Embryonic facial prominence (tissue), 1 donor: ENCODE measurements at regions not wholly inside any gene's neighbourhood (a gene's known extent, or its start where the extent isn't known, plus 50 kb on each side); places are given as distances from the start of the nearest gene placed in this dataset.
A peak's percentile ranks its signal among the peaks of the same experiment; 100 is the strongest.

Source experiments
- DNase-seq: peaks from one replicate; pipeline ENCODE4 v3.0.0-alpha.2; 2016; ENCODE audit errors: extremely low spot score

- DNase-seq = no peak
These were observed 133.1 kb downstream of the KDR start for GRCh38 chr4:54992266-54992665.

DNA sequence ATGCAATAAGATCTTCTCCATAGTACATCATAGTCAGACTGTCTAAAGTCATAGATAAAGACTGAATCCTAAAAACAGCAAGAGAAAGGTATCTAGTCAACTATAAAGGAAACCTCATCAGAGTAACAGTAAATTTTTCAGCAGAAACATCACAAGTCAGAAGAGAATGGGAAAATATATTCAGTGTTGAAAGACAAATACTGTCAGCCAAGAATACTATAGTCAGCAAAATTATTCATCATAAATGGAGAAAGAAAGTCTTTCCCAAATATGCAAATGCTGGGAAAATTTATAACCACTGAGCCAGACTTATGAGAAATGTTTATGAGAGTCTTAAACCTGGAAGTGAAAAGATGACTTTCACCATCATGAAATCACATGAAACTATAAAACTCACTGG is 136.7 kb downstream of the KDR start:
- DNase-seq = no peak

GRCh38 chr4:54986095-54986846 is 139.1 kb downstream of the KDR start:
- DNase-seq = no peak

DNA sequence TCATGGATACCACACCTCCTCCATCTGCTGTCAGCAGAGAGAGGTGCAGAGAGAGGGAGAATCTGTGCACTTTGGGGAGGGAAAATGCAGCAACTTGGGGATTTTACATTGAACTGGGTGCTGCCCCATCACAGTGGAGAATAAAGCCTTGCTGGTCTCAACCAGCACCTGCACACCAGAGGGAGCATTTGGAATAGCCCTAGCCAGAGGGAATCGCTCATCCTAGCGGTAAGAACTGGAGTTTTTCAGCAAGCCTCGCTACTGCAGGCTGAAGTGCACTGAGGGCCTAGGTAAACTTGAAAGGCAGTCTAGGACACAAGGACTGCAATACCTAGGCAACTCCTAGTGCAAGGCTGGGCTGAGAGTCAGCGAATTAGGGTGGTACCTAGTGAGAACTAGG is 148.7 kb downstream of the KDR start:
- no peak for DNase-seq

- DNase-seq = no peak
These were observed 149.4 kb downstream of the KDR start for GRCh38 chr4:54976031-54976430.

GRCh38 chr4:54973784-54974183 is 151.6 kb downstream of the KDR start:
- no peak for DNase-seq

GRCh38 chr4:54971474-54971950 is 153.9 kb downstream of the KDR start:
- peak; percentile 28 for DNase-seq

- no peak for DNase-seq
These were observed 158.1 kb downstream of the KDR start for GRCh38 chr4:54967289-54967688.

GRCh38 chr4:54961357-54961975 is 163.9 kb downstream of the KDR start:
- no peak for DNase-seq

GRCh38 chr4:54959651-54960116 is 165.7 kb downstream of the KDR start:
- no peak for DNase-seq

DNA sequence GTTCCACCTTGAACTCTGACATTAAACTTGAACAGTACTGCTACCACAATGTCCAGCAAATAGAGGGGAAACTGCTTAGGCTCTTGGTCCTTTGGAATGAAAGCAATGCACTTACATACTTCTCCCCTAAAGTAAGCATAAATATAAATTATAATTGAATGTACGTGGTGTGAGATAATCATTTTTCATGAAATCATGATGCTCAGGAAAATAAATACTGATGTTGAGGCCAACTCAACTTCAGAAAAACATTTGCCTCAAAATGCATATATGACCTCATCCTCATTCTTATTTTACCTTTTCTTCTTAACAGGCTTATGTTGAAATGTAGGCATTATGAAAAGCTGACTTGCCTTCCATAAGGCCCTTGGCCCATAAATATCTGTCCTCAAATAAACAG is 166.3 kb downstream of the KDR start:
- DNase-seq = no peak

DNA sequence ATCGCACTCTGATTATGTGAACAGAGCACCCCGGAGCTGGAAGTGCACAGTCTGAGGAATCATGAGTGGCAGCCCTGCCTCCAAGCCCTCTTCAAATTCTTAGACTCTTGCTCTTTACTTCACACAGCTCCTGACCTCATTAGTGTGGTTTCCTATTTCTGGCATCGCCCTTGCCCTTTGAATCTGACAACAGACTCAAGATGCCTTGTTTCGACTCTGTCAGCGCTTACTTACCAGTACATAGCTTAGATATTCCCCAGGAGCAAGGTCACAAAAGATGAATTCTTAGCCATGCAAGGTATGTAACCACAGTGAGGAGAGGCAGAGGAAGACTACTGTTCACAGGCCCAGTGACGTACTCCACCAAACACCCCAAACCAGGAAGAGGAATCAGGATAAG is 167.2 kb downstream of the KDR start:
- no peak for DNase-seq

DNA sequence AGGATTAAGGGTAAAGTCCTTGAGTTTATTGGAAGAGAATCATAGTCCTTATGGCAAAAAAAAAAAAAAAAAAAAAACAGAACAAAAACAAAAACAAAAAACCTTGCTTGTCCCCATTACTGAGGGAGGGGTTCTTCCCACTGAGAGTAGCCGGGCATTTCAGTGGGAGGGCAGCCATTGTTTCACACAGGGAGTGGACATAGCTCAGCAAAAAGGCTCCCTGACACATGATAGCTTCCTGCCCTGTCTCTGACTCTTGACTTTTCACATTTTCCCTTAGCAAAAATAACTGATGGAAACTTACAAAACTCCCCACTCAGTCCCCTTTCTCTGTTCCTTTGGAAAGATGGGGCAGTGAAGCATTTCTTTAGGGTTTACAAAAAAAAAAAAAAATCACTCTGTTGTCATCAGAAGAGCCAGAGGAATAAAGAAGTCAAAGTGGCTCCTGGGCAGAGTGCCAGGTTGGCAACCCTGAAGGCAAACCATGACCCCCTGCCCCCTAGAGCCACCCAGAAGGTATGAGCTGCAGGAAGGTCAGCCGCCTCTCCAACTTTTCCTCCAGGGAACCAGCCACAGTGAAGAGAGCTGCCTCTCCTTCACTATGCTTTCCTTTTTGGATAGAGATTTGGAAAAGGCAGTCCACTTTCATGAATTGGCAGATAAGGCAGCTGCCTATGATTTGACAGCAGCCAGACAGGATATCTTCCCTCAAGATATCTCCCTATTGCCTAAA is 170.6 kb downstream of the KDR start:
- no peak for DNase-seq

DNA sequence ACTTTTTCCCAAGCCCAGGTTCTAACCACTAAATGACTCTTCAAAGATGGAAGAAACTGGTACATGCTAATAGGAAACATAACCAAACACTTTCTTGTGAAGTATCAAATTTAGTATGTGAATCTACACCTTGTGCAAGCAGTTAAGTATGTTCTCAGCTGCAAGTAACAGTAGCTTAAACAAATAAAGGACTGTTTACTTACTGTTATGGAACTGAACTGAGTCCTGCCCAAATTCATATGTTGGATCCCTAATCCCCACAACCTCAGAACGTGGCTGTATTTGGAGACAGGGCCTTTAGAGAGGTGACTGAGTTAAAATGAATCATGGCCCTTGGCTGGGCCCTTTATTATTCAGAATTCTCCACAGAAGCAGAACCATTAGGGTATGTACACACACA is 178.7 kb downstream of the KDR start:
- no peak for DNase-seq

DNA sequence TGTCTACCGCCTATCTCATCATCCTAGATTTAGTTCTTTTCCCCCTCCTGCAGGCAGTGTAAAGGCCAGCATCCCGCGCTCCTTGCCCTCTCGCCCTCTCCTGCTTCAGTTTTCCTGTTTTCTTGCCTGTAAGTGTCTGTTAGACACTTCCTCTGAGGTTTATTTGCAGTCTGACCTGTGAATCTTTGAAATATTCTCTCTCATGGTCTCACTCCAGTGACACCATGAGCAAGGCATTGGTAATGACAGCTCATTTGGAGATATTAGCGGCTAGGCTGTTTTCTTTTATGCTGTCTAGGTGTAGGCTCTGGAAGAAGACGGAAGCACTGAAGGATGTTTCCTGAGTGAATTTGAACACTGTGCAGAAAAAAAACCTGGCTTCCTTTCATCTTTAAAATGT is 179.6 kb downstream of the KDR start:
- no peak for DNase-seq

DNA sequence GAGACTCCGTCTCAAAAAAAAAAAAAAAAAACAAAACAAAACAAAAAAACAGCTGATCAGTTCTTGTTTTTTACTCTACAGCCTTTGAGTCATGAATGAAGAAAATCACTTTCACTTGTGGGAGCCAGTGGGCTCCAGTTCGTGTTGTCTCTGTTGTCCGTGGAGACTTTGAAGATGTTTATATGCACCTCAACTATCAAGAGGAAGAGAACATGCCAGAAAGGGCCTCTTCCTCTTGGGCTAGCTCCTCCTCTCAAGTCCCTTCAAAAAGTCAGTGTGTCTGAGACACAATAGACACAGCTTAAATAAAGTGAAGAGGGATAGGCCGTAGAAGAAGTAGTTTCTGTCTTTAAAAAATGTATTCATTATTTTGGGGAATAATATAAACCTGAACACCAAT is 182.7 kb downstream of the KDR start:
- DNase-seq = no peak

GRCh38 chr4:54941994-54942552 is 183.3 kb downstream of the KDR start:
- DNase-seq = no peak

GRCh38 chr4:54940996-54941865 is 184.2 kb downstream of the KDR start:
- no peak for DNase-seq

DNA sequence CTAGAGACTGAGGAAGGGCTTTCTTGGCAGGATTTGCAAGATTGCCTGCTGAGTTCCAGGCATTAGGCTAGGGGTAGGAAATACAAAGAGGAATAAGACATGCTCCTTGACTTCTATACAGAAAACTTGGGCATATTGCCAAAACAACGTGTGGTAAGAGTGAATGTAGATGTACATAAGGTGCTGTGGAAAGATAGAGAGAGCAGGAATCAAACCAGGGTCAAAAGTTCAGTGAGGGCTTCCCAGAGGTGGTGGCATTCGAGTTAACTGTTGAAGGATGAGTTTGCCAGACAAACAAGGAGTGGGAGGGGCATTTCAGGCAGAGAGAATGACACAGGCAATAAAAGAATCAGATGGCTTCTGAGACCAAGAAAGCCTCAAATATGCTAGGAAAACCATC is 187.9 kb downstream of the KDR start:
- no peak for DNase-seq

DNA sequence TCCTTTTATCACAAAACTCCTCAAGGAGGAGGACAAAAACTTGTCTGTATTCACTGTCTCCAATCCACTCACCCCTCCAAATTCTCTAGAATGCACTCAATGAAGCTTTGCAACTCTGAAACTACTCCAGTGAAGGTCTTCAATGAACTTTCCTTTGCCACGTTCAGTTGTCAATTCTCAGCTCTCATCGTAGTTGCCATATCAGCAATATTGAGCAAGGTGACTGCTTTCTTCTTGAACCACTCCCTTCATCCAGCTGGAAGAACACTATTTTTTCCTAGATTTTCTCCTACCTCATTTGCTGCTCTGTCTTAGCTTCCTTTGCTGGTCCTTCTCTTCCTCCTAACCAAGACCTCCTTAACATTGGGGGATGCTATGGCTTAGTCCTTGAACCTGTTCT is 191.8 kb downstream of the KDR start:
- no peak for DNase-seq

DNA sequence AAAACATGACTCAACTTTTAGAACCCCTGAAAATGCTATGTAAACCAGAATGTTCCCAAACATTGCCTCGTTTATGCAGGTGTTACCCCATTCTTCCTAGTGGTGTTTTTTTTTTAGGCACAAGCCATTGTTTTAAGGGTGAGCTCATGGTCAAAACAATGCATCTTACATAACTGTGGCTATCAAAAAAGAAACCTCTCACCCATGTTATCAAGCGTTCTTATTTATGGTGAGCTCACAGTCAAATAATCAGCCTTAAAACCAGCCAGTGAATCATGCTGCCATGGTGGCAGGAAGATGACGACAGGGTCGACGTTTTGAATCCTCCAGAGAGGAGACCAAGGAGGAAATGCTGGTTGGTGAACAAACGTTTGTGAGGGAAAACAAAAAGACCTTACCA is 195.2 kb downstream of the KDR start:
- no peak for DNase-seq
